GM12878 (cell line): ENCODE measurements at regions not wholly inside any gene's neighbourhood (a gene's known extent, or its start where the extent isn't known, plus 50 kb on each side); places are given as distances from the start of the nearest gene placed in this dataset.

Experiments used
- CBFB ChIP-seq: IDR thresholded peaks from 2 replicates; pipeline ENCODE4 v1.6.1; 2016; ENCODE audit warnings: antibody characterized with exemption, low read depth
- CTCF ChIP-seq, 3 experiments: IDR thresholded peaks in 2 of 3; conservative IDR thresholded peaks in 1 of 3; 2 replicates each; pipeline ENCODE4 v1.5.1; 2011; ENCODE audit warnings: low read depth in 3 of 3, low read length in 3 of 3, mild to moderate bottlenecking in 3 of 3, control low read depth in 2 of 3, moderate library complexity in 2 of 3, inconsistent platforms in 1 of 3, mixed read lengths in 1 of 3; ENCODE audit not compliant: control insufficient read depth in 2 of 3, insufficient read depth in 1 of 3; ENCODE audit errors: extremely low read depth in 1 of 3
- IRF3 ChIP-seq: fragments of 450-650 bp; IDR thresholded peaks from 2 replicates; pipeline ENCODE4 v1.6.1; 2014; ENCODE audit warnings: mild to moderate bottlenecking
- NFYB ChIP-seq: IDR thresholded peaks from 2 replicates; pipeline ENCODE4 v1.6.1; 2011; ENCODE audit warnings: low read depth, mild to moderate bottlenecking, low read length, improper control_type of control experiment, moderate library complexity; ENCODE audit not compliant: insufficient read depth
- RBBP5 ChIP-seq: fragments of 200-600 bp; sonication (generic); conservative IDR thresholded peaks from 2 replicates; pipeline ENCODE4 v1.6.1; 2016
- ZNF24 ChIP-seq: fragments of 450-650 bp; IDR thresholded peaks from 2 replicates; pipeline ENCODE4 v1.6.1; 2017; ENCODE audit warnings: antibody characterized with exemption, mild to moderate bottlenecking
- ZNF592 ChIP-seq: fragments of 450-650 bp; IDR thresholded peaks from 2 replicates; pipeline ENCODE4 v1.6.1; 2017; ENCODE audit warnings: mild to moderate bottlenecking, moderate library complexity

- TF ChIP-seq IRF3 (no peak), CBFB (no peak), CTCF (IDR thresholded peaks at IDR 0.05 in 2 of 3, conservative IDR thresholded peaks at IDR 0.05 in 1 of 3; ENCODE audit: control insufficient read depth in 2 of 3, extremely low read depth in 1 of 3, insufficient read depth in 1 of 3, low read depth in 3 of 3, low read length in 3 of 3) (no peak), RBBP5 (no peak), NFYB (no peak), ZNF24 (no peak), ZNF592 (no peak)
These were observed 788.5 kb downstream of the MCTP2 start for GRCh38 chr15:95019907-95020306.
